Chondrocyte (in vitro differentiated cells): ENCODE measurements at regions not wholly inside any gene's neighbourhood (a gene's known extent, or its start where the extent isn't known, plus 50 kb on each side); places are given as distances from the start of the nearest gene placed in this dataset.

Experiments used
- DNase-seq: peaks from one replicate; pipeline ENCODE4 v3.0.0; 2021; ENCODE audit warnings: mixed read lengths, low spot score
- H3K27ac Mint-ChIP-seq: one replicate; pipeline ENCODE4 v1.8.0; 2021; ENCODE audit warnings: mild to moderate bottlenecking, moderate library complexity, mixed read lengths; ENCODE audit not compliant: unreplicated experiment
- H3K27me3 Mint-ChIP-seq: 2 replicates; pipeline ENCODE4 v1.8.0; 2021; ENCODE audit warnings: low read depth, mixed read lengths
- H3K36me3 Mint-ChIP-seq: 2 replicates; pipeline ENCODE4 v1.8.0; 2021; ENCODE audit warnings: low read depth, mixed read lengths
- H3K4me1 Mint-ChIP-seq: 2 replicates; pipeline ENCODE4 v1.8.0; 2021; ENCODE audit warnings: low read depth, mild to moderate bottlenecking, mixed read lengths
- H3K4me3 Mint-ChIP-seq: one replicate; pipeline ENCODE4 v1.8.0; 2021; ENCODE audit warnings: mild to moderate bottlenecking, moderate library complexity, mixed read lengths; ENCODE audit not compliant: unreplicated experiment
- H3K9me3 Mint-ChIP-seq: 2 replicates; pipeline ENCODE4 v1.8.0; 2021; ENCODE audit warnings: low read depth, mixed read lengths
- TF ChIP-seq, protein P1 (sequence below): fragments of 200-600 bp; sonication (generic); IDR thresholded peaks from 2 replicates; pipeline ENCODE4 v1.5.0; 2021; ENCODE audit warnings: antibody characterized with exemption, mild to moderate bottlenecking, moderate library complexity

GRCh38 chr18:39396168-39396567, 1830.6 kb upstream of the CELF4 start:
- Mint-ChIP-seq H3K27me3 (no peaks in the 10 kb centered on the region), H3K4me1 (no peaks in the 10 kb centered on the region)
- TF ChIP-seq, protein P1, sequence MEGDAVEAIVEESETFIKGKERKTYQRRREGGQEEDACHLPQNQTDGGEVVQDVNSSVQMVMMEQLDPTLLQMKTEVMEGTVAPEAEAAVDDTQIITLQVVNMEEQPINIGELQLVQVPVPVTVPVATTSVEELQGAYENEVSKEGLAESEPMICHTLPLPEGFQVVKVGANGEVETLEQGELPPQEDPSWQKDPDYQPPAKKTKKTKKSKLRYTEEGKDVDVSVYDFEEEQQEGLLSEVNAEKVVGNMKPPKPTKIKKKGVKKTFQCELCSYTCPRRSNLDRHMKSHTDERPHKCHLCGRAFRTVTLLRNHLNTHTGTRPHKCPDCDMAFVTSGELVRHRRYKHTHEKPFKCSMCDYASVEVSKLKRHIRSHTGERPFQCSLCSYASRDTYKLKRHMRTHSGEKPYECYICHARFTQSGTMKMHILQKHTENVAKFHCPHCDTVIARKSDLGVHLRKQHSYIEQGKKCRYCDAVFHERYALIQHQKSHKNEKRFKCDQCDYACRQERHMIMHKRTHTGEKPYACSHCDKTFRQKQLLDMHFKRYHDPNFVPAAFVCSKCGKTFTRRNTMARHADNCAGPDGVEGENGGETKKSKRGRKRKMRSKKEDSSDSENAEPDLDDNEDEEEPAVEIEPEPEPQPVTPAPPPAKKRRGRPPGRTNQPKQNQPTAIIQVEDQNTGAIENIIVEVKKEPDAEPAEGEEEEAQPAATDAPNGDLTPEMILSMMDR = no peak

GRCh38 chr18:39389800-39390379, 1824.3 kb upstream of the CELF4 start:
- no peak overlapping the region for H3K4me3 Mint-ChIP-seq
- H3K27ac Mint-ChIP-seq = no peak overlapping the region
- TF ChIP-seq, protein P1 = no peak
- H3K27me3 Mint-ChIP-seq = no peaks in the 10 kb centered on the region
- H3K4me1 Mint-ChIP-seq = no peaks in the 10 kb centered on the region
- DNase-seq = no peak
- peaks cover 2% of the 10 kb centered on the region for H3K36me3 Mint-ChIP-seq
- peaks cover 29% of the 10 kb centered on the region for H3K9me3 Mint-ChIP-seq

More at GRCh38 chr18:39396168-39396567, 1830.6 kb upstream of the CELF4 start:
- Mint-ChIP-seq H3K4me3 (no peak overlapping the region), H3K9me3 (peaks cover 37% of the 10 kb centered on the region), H3K36me3 (peaks cover 2% of the 10 kb centered on the region), H3K27ac (no peak overlapping the region)
- no peak for DNase-seq

- Mint-ChIP-seq H3K27me3 (no peaks in the 10 kb centered on the region), H3K27ac (no peak overlapping the region), H3K9me3 (no peaks in the 10 kb centered on the region), H3K4me3 (no peak overlapping the region), H3K4me1 (no peaks in the 10 kb centered on the region), H3K36me3 (no peaks in the 10 kb centered on the region)
- TF ChIP-seq, protein P1 = no peak
- no peak for DNase-seq
Observed at GRCh38 chr18:39380866-39381265, 1815.3 kb upstream of the CELF4 start.

GRCh38 chr18:39380186-39380725, 1814.7 kb upstream of the CELF4 start:
- DNase-seq = no peak
- no peaks in the 10 kb centered on the region for H3K9me3 Mint-ChIP-seq
- no peaks in the 10 kb centered on the region for H3K36me3 Mint-ChIP-seq
- TF ChIP-seq, protein P1 = no peak
- H3K27ac Mint-ChIP-seq = no peak overlapping the region
- peaks cover 2% of the 10 kb centered on the region for H3K4me1 Mint-ChIP-seq
- H3K4me3 Mint-ChIP-seq = no peak overlapping the region
- no peaks in the 10 kb centered on the region for H3K27me3 Mint-ChIP-seq

- Mint-ChIP-seq H3K36me3 (no peaks in the 10 kb centered on the region), H3K4me1 (peaks cover 8% of the 10 kb centered on the region), H3K27me3 (no peaks in the 10 kb centered on the region), H3K9me3 (peaks cover 16% of the 10 kb centered on the region), H3K4me3 (no peak overlapping the region), H3K27ac (no peak overlapping the region)
- DNase-seq = no peak
- TF ChIP-seq, protein P1 = no peak
Observed at GRCh38 chr18:39375066-39375465, 1809.5 kb upstream of the CELF4 start.
